Ovary (tissue), 3 donors: ENCODE measurements at regions not wholly inside any gene's neighbourhood (a gene's known extent, or its start where the extent isn't known, plus 50 kb on each side); places are given as distances from the start of the nearest gene placed in this dataset.

Source experiments
- CTCF ChIP-seq, 3 donors: fragments of 450-650 bp in 2 of 3; fragments of 200-600 bp in 1 of 3; IDR thresholded peaks; one replicate each; pipeline versions ENCODE4 v1.5.1 to v1.8.0; 2016 to 2022; ENCODE audit warnings: antibody characterized with exemption in 3 of 3, mild to moderate bottlenecking in 1 of 3
- POLR2A ChIP-seq: fragments of 450-650 bp; IDR thresholded peaks from one replicate; pipeline ENCODE4 v1.6.1; 2017; ENCODE audit warnings: antibody characterized with exemption, mild to moderate bottlenecking, moderate library complexity
- donor health status: DM: no; HTN: no; CAD: no.

- no peak for TF ChIP-seq CTCF (IDR thresholded peaks at IDR 0.05)
- no peak for TF ChIP-seq POLR2A
These were observed 168.1 kb upstream of the ID2 start for GRCh38 chr2:8513601-8514273.
